ENCODE measurements at regions not wholly inside any gene's neighbourhood (a gene's known extent, or its start where the extent isn't known, plus 50 kb on each side); places are given as distances from the start of the nearest gene placed in this dataset.
A peak's percentile ranks its signal among the peaks of the same experiment; 100 is the strongest.

DNA sequence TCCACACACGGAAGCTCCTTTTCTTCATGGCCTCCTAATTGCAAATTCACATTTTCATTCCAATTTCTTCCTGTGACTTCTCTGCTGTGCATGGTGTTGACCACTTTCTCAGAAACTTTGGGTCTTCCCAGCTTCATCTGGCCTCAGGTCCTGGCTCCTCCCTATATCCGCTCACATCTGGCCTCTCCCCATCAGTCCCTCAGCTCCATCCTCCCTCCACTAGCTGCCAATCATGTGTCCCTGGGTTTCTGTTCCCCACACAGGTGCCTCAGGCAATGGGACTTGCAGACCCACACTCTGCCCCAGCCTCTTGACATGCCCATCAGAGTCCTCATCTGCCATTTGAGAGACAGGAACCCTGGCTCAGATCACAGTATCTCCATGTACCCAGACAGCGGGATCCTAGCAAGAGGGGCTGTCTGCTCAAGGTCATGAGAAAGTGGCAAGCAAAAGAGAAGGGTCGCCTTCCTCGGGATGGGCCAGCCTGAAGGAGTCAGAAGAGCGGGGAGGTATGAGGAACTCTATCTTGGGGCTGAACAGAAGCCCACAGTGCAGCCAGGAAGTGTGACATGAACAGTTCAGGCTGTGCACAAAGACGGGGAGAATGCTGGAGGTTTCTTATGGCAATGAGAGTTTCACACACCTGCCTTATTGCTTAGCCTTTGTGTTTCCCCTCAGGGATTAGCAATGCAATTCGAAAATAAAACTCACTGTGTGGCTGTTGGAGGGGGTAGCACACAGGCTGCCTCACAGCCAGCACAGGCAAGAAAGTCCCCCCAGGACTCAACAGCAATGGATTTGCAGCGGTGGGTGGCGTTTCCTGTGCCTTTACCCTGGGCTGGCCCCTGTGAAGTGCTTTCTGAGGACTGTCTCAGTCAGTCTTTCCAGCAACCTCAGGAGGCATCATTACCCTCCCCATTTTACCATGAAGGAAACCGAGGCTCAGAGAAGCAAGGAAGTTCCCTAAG lies 69.5 kb downstream of the COPS8 start:
- TF ChIP-seq, protein P1, sequence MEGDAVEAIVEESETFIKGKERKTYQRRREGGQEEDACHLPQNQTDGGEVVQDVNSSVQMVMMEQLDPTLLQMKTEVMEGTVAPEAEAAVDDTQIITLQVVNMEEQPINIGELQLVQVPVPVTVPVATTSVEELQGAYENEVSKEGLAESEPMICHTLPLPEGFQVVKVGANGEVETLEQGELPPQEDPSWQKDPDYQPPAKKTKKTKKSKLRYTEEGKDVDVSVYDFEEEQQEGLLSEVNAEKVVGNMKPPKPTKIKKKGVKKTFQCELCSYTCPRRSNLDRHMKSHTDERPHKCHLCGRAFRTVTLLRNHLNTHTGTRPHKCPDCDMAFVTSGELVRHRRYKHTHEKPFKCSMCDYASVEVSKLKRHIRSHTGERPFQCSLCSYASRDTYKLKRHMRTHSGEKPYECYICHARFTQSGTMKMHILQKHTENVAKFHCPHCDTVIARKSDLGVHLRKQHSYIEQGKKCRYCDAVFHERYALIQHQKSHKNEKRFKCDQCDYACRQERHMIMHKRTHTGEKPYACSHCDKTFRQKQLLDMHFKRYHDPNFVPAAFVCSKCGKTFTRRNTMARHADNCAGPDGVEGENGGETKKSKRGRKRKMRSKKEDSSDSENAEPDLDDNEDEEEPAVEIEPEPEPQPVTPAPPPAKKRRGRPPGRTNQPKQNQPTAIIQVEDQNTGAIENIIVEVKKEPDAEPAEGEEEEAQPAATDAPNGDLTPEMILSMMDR (conservative IDR thresholded peaks at IDR 0.05), result no peak
- Mint-ChIP-seq H3K27ac (no peak overlapping the region), H3K4me3 (no peak overlapping the region), H3K9me3 (peaks cover 4% of the 10 kb centered on the region), H3K27me3 (peaks cover 2% of the 10 kb centered on the region), H3K4me1 (ENCODE audit: unreplicated experiment) (peaks cover 31% of the 10 kb centered on the region), H3K36me3 (peaks cover 4% of the 10 kb centered on the region)
- DNase-seq (ENCODE audit: extremely low spot score, unreplicated experiment), result no peak

DNA sequence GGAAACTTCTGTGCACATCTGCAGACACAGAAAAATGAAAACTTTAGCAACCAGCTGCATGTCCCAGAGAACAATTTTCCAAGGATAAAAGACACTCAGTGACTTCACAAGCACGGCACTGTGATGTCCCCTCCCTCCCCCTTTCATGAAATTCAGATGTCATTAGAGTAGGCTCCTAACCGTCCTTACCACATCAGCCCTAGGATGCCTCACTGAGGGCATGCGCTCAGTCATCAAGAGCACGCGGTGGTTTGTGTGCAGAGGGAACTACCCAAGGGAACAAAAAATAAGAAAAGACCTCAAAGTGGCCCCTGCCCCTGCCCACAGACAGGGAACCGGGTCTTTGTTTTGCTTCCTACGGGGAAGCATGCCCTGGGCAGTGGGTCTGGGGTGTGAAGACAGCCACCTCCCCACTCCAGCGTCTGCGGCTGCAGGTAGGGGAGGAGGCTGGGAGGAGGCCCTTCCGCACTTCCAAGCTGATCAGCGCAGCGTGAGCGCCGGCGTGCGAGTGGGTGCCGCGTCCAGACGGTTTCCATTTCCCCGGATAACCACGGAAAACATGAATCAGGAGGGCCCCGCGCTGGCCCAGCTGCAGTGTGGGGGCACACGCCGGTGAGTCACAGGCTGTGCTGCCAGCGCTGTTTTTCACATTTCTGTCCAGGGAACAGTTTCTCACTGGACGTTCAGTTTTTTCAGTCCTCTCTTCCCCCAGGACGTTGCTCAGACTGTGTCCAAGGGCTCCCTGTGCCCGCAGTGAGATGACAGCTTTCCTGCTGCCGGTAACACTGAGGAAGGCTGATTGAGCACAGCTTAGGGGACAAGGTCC lies 70.6 kb downstream of the COPS8 start:
- H3K9me3 Mint-ChIP-seq, result peaks cover 4% of the 10 kb centered on the region
- H3K4me1 Mint-ChIP-seq (ENCODE audit: unreplicated experiment), result peaks cover 31% of the 10 kb centered on the region
- peak; percentile 55 for DNase-seq (ENCODE audit: extremely low spot score, unreplicated experiment)
- H3K27ac Mint-ChIP-seq, result no peak overlapping the region
- H3K4me3 Mint-ChIP-seq, result peak overlapping the region; percentile 49
- H3K36me3 Mint-ChIP-seq, result peaks cover 4% of the 10 kb centered on the region
- H3K27me3 Mint-ChIP-seq, result peaks cover 2% of the 10 kb centered on the region
- TF ChIP-seq, protein P1 (conservative IDR thresholded peaks at IDR 0.05), result no peak

DNA sequence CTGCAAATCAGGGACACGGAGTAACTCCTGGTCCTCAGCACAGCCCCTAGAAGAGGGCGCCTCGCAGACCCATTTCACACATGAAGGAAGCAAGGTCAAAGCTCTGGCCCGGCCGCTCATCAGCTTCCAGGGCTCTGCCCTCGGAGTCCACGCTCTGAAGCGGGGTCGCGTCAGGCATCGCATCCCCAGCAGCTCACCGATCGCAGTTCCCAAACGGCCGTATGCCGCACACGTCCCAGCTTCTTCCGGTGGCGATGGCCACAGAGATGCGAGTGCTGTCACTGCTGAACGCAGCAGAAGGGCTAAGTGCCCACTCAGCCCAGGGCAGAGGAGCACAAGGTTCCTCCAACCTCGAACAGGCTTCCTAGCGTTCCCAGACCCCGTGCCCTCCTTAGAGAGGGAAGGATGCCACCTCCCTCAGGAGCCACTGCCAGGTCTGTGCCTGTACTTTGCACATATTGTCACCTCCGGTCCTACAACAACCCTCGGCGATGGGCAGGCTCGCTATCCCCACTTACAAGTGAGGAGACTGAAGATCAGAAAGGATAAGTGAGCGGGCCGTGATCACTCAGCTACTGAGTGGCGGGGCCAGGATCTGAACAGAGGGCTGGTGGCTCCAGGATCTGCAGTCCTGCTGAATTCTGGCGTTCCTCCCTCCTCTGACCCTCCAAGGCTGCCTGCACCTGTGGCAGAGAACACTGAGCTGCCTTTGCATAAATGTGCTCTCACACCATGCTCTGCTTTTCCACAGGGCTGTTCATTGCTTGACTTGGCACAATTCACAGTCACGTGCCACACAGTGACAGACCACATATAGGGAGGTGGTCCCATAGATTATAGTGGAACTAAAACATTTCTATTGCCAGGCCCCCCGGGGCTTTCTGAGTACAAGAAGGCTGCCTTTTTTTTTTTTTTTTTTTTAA lies 71.4 kb downstream of the COPS8 start:
- Mint-ChIP-seq H3K27me3 (peaks cover 5% of the 10 kb centered on the region), H3K4me3 (no peak overlapping the region), H3K27ac (no peak overlapping the region), H3K36me3 (peaks cover 4% of the 10 kb centered on the region), H3K9me3 (peaks cover 4% of the 10 kb centered on the region), H3K4me1 (ENCODE audit: unreplicated experiment) (peaks cover 31% of the 10 kb centered on the region)
- DNase-seq (ENCODE audit: extremely low spot score, unreplicated experiment), result peak; percentile 66
- TF ChIP-seq, protein P1 (conservative IDR thresholded peaks at IDR 0.05), result no peak

- H3K4me3 Mint-ChIP-seq, result no peak overlapping the region
- peaks cover 4% of the 10 kb centered on the region for H3K36me3 Mint-ChIP-seq
- H3K9me3 Mint-ChIP-seq, result peaks cover 4% of the 10 kb centered on the region
- no peak overlapping the region for H3K27ac Mint-ChIP-seq
- H3K27me3 Mint-ChIP-seq, result peaks cover 5% of the 10 kb centered on the region
- H3K4me1 Mint-ChIP-seq (ENCODE audit: unreplicated experiment), result peaks cover 31% of the 10 kb centered on the region
- TF ChIP-seq, protein P1 (conservative IDR thresholded peaks at IDR 0.05), result no peak
- no peak for DNase-seq (ENCODE audit: extremely low spot score, unreplicated experiment)
Measured at GRCh38 chr2:237157780-237158102, 72.1 kb downstream of the COPS8 start.

- TF ChIP-seq, protein P1 (conservative IDR thresholded peaks at IDR 0.05), result no peak
- peaks cover 4% of the 10 kb centered on the region for H3K9me3 Mint-ChIP-seq
- H3K4me3 Mint-ChIP-seq, result no peak overlapping the region
- DNase-seq (ENCODE audit: extremely low spot score, unreplicated experiment), result peak; percentile 52
- peaks cover 5% of the 10 kb centered on the region for H3K27me3 Mint-ChIP-seq
- H3K27ac Mint-ChIP-seq, result no peak overlapping the region
- peaks cover 31% of the 10 kb centered on the region for H3K4me1 Mint-ChIP-seq (ENCODE audit: unreplicated experiment)
- H3K36me3 Mint-ChIP-seq, result peaks cover 4% of the 10 kb centered on the region
Measured at GRCh38 chr2:237158194-237158593, 72.5 kb downstream of the COPS8 start.
